ENCODE measurements at regions not wholly inside any gene's neighbourhood (a gene's known extent, or its start where the extent isn't known, plus 50 kb on each side); places are given as distances from the start of the nearest gene placed in this dataset.

GRCh38 chr16:25494292-25494691 is 197.5 kb upstream of the HS3ST4 start:
- no peak for TF ChIP-seq EZH2phosphoT487 (IDR thresholded peaks at IDR 0.05; ENCODE audit: low read depth)
- TF ChIP-seq, protein P1, sequence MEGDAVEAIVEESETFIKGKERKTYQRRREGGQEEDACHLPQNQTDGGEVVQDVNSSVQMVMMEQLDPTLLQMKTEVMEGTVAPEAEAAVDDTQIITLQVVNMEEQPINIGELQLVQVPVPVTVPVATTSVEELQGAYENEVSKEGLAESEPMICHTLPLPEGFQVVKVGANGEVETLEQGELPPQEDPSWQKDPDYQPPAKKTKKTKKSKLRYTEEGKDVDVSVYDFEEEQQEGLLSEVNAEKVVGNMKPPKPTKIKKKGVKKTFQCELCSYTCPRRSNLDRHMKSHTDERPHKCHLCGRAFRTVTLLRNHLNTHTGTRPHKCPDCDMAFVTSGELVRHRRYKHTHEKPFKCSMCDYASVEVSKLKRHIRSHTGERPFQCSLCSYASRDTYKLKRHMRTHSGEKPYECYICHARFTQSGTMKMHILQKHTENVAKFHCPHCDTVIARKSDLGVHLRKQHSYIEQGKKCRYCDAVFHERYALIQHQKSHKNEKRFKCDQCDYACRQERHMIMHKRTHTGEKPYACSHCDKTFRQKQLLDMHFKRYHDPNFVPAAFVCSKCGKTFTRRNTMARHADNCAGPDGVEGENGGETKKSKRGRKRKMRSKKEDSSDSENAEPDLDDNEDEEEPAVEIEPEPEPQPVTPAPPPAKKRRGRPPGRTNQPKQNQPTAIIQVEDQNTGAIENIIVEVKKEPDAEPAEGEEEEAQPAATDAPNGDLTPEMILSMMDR (IDR thresholded peaks at IDR 0.05; ENCODE audit: low read depth, low read length): no peak
- H3K27ac ChIP-seq (ENCODE audit: low read length): no peak overlapping the region

DNA sequence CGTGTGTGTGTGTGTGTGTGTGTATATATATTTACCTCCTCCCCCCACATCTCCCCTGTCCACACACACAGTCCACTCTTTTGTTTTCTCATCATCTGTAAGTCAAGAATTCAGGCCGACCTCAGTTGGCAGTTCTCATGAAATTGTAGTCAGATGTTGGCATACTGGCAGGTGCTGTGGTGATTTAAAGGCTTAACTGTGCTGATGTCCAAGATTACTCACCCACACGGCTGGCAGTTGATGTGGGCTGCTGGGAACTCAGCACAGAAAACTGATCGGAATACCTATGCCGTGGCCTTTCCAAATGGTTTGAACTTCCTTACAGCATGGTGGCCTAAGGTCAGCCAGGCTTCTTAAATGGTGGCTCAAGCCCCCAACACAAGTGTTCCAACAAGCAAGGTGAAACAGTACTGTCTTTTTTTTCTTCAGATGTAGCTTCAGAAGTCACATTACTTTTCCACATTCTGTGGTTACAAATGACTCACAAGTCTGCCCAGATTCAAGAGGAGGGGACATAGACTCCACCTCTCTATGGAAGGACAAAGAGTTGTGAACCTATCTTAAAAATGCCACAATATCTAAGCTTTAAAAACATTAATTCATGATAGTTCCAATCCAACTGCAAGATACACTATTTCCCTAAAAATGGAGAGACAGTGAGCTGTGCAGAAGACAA is 198.5 kb upstream of the HS3ST4 start:
- no peak overlapping the region for H3K9ac ChIP-seq (ENCODE audit: low read length)
- H3K4me3 ChIP-seq (ENCODE audit: low read length): no peak overlapping the region
- H3K27me3 ChIP-seq (ENCODE audit: low read depth, low read length): no peaks in the 10 kb centered on the region; the same call in none of the 2 replicates
- H3K79me2 ChIP-seq (ENCODE audit: low read length): no peaks in the 10 kb centered on the region
- TF ChIP-seq, protein P1 (IDR thresholded peaks at IDR 0.05; ENCODE audit: low read depth, low read length): no peak
- no peak for TF ChIP-seq EZH2phosphoT487 (IDR thresholded peaks at IDR 0.05; ENCODE audit: low read depth)
- no peak overlapping the region for H3K27ac ChIP-seq (ENCODE audit: low read length)
- no peaks in the 10 kb centered on the region for H3K36me3 ChIP-seq (replicated peaks; ENCODE audit: low read depth, low read length)
- no peak overlapping the region for H2AFZ ChIP-seq (ENCODE audit: low read depth, low read length)
- no peaks in the 10 kb centered on the region for H3K9me3 ChIP-seq (ENCODE audit: insufficient read depth, low read length)
- H3K4me1 ChIP-seq (ENCODE audit: low read length): no peaks in the 10 kb centered on the region
- no peak overlapping the region for H3K4me2 ChIP-seq (ENCODE audit: low read length)
- H4K20me1 ChIP-seq (ENCODE audit: insufficient read depth, low read length): no peaks in the 10 kb centered on the region

More at GRCh38 chr16:25494292-25494691, 197.5 kb upstream of the HS3ST4 start:
- Histone ChIP-seq H2AFZ (ENCODE audit: low read depth, low read length) (no peak overlapping the region), H3K4me3 (ENCODE audit: low read length) (no peak overlapping the region), H3K9ac (ENCODE audit: low read length) (no peak overlapping the region), H3K36me3 (replicated peaks; ENCODE audit: low read depth, low read length) (no peaks in the 10 kb centered on the region), H3K4me2 (ENCODE audit: low read length) (no peak overlapping the region), H3K9me3 (ENCODE audit: insufficient read depth, low read length) (no peaks in the 10 kb centered on the region), H3K27me3 (ENCODE audit: low read depth, low read length) (no peaks in the 10 kb centered on the region; the same call in none of the 2 replicates), H3K79me2 (ENCODE audit: low read length) (no peaks in the 10 kb centered on the region), H3K4me1 (ENCODE audit: low read length) (no peaks in the 10 kb centered on the region), H4K20me1 (ENCODE audit: insufficient read depth, low read length) (no peaks in the 10 kb centered on the region)

- no peaks in the 10 kb centered on the region for H4K20me1 ChIP-seq (ENCODE audit: insufficient read depth, low read length)
- no peak overlapping the region for H3K4me2 ChIP-seq (ENCODE audit: low read length)
- TF ChIP-seq EZH2phosphoT487 (IDR thresholded peaks at IDR 0.05; ENCODE audit: low read depth): no peak
- TF ChIP-seq, protein P1 (IDR thresholded peaks at IDR 0.05; ENCODE audit: low read depth, low read length): no peak
- H3K4me3 ChIP-seq (ENCODE audit: low read length): no peak overlapping the region
- H3K9ac ChIP-seq (ENCODE audit: low read length): no peak overlapping the region
- H3K36me3 ChIP-seq (replicated peaks; ENCODE audit: low read depth, low read length): no peaks in the 10 kb centered on the region
- no peaks in the 10 kb centered on the region for H3K4me1 ChIP-seq (ENCODE audit: low read length)
- H2AFZ ChIP-seq (ENCODE audit: low read depth, low read length): no peak overlapping the region
- H3K79me2 ChIP-seq (ENCODE audit: low read length): no peaks in the 10 kb centered on the region
- no peaks in the 10 kb centered on the region for H3K9me3 ChIP-seq (ENCODE audit: insufficient read depth, low read length)
- no peak overlapping the region for H3K27ac ChIP-seq (ENCODE audit: low read length)
- no peaks in the 10 kb centered on the region for H3K27me3 ChIP-seq (ENCODE audit: low read depth, low read length)
These were observed 203.3 kb upstream of the HS3ST4 start for GRCh38 chr16:25488435-25488834.

- no peak overlapping the region for H3K4me3 ChIP-seq (ENCODE audit: low read length)
- H3K9ac ChIP-seq (ENCODE audit: low read length): no peak overlapping the region
- no peak overlapping the region for H3K4me2 ChIP-seq (ENCODE audit: low read length)
- no peaks in the 10 kb centered on the region for H3K79me2 ChIP-seq (ENCODE audit: low read length)
- no peaks in the 10 kb centered on the region for H3K27me3 ChIP-seq (ENCODE audit: low read depth, low read length)
- H3K27ac ChIP-seq (ENCODE audit: low read length): no peak overlapping the region
- H2AFZ ChIP-seq (ENCODE audit: low read depth, low read length): no peak overlapping the region
- no peaks in the 10 kb centered on the region for H3K36me3 ChIP-seq (replicated peaks; ENCODE audit: low read depth, low read length)
- no peaks in the 10 kb centered on the region for H3K9me3 ChIP-seq (ENCODE audit: insufficient read depth, low read length)
- TF ChIP-seq EZH2phosphoT487 (IDR thresholded peaks at IDR 0.05; ENCODE audit: low read depth): no peak
- TF ChIP-seq, protein P1 (IDR thresholded peaks at IDR 0.05; ENCODE audit: low read depth, low read length): no peak
- H4K20me1 ChIP-seq (ENCODE audit: insufficient read depth, low read length): no peaks in the 10 kb centered on the region
- H3K4me1 ChIP-seq (ENCODE audit: low read length): no peaks in the 10 kb centered on the region
These were observed 203.9 kb upstream of the HS3ST4 start for GRCh38 chr16:25487888-25488287.
